Choroid plexus epithelial cell (primary cell): ENCODE measurements at regions not wholly inside any gene's neighbourhood (a gene's known extent, or its start where the extent isn't known, plus 50 kb on each side); places are given as distances from the start of the nearest gene placed in this dataset.

Experiments used
- DNase-seq: peaks from one replicate; pipeline ENCODE4 v3.0.0-alpha.2; 2010; ENCODE audit warnings: low read depth
- H3K4me3 ChIP-seq: 2 replicates; pipeline ENCODE4 v1.5.1; 2011; ENCODE audit warnings: low read depth, mild to moderate bottlenecking, control low read depth, low read length, moderate library complexity
- CTCF ChIP-seq: conservative IDR thresholded peaks from 2 replicates; pipeline ENCODE4 v1.5.1; 2011; ENCODE audit warnings: low read depth, mild to moderate bottlenecking, control low read depth, inconsistent platforms, low read length, moderate library complexity

- no peak for DNase-seq
- TF ChIP-seq CTCF: no peak
- H3K4me3 ChIP-seq: no peak overlapping the region
These were observed 145.6 kb upstream of the GATB start for GRCh38 chr4:151906438-151906837.

GRCh38 chr4:151905197-151905596, 144.4 kb upstream of the GATB start:
- DNase-seq: no peak
- no peak overlapping the region for H3K4me3 ChIP-seq
- no peak for TF ChIP-seq CTCF

- DNase-seq: peak; percentile 2
- TF ChIP-seq CTCF: no peak
- no peak overlapping the region for H3K4me3 ChIP-seq
These were observed 140.8 kb upstream of the GATB start for GRCh38 chr4:151901631-151902030.

- H3K4me3 ChIP-seq: no peak overlapping the region
- DNase-seq: no peak
- no peak for TF ChIP-seq CTCF
These were observed 136.1 kb upstream of the GATB start for GRCh38 chr4:151896880-151897279.

- TF ChIP-seq CTCF: no peak
- H3K4me3 ChIP-seq: no peak overlapping the region
- DNase-seq: no peak
These were observed 134.9 kb upstream of the GATB start for GRCh38 chr4:151895671-151896070.

- H3K4me3 ChIP-seq: no peak overlapping the region
- DNase-seq: no peak
- no peak for TF ChIP-seq CTCF
These were observed 133.4 kb upstream of the GATB start for GRCh38 chr4:151894246-151894645.

- no peak overlapping the region for H3K4me3 ChIP-seq
- no peak for DNase-seq
- TF ChIP-seq CTCF: no peak
These were observed 127.6 kb upstream of the GATB start for GRCh38 chr4:151888367-151888866.
